ENCODE measurements at regions not wholly inside any gene's neighbourhood (a gene's known extent, or its start where the extent isn't known, plus 50 kb on each side); places are given as distances from the start of the nearest gene placed in this dataset.
"Not testable (repeated sequence)": the region's sequence is repeated elsewhere in the genome, so short reads cannot be mapped to it uniquely, and the experiment has no call there.

- not testable (repeated sequence) for TF ChIP-seq CTCF, EP300 (IDR thresholded peaks at IDR 0.05)
Measured at GRCh38 chr7:6959942-6960341, 133.9 kb upstream of the CCZ1B start.
